ENCODE measurements at regions not wholly inside any gene's neighbourhood (a gene's known extent, or its start where the extent isn't known, plus 50 kb on each side); places are given as distances from the start of the nearest gene placed in this dataset.

GRCh38 chr4:97396605-97397004 is 746.7 kb downstream of the STPG2 start:
- TF ChIP-seq CTCF (IDR thresholded peaks at IDR 0.05) (no peak), POLR2A (IDR thresholded peaks at IDR 0.05) (no peak)
